Thoracic aorta (tissue), 2 donors: ENCODE measurements at regions not wholly inside any gene's neighbourhood (a gene's known extent, or its start where the extent isn't known, plus 50 kb on each side); places are given as distances from the start of the nearest gene placed in this dataset.

Experiments used
- ATAC-seq: fragments of 150-250 bp; one replicate; pipeline ENCODE4 v1.8.0; 2017; ENCODE audit warnings: low read depth; ENCODE audit not compliant: insufficient number of reproducible peaks, low FRiP score
- DNase-seq: peaks from one replicate; pipeline ENCODE4 v3.0.0-alpha.2; 2020; ENCODE audit warnings: low spot score
- H3K27ac ChIP-seq, 2 donors: fragments of 200-600 bp; sonication (generic); 1 replicate in 1 of 2; 2 replicates in 1 of 2; pipeline ENCODE4 v1.5.1; 2016; ENCODE audit warnings: mild to moderate bottlenecking in 2 of 2, moderate library complexity in 2 of 2
- H3K27me3 ChIP-seq: fragments of 200-600 bp; sonication (generic); replicated peaks from 2 replicates; pipeline ENCODE4 v1.6.0; 2016; ENCODE audit warnings: mild to moderate bottlenecking; ENCODE audit not compliant: insufficient read depth
- H3K36me3 ChIP-seq: fragments of 200-600 bp; sonication (generic); one replicate; pipeline ENCODE4 v1.5.1; 2016
- H3K4me1 ChIP-seq, 2 donors: fragments of 200-600 bp; sonication (generic); 1 replicate in 1 of 2; 2 replicates in 1 of 2; pipeline versions ENCODE4 v1.5.1 to v1.6.0; 2016; ENCODE audit warnings: low read depth in 2 of 2, mild to moderate bottlenecking in 1 of 2; ENCODE audit not compliant: control insufficient read depth in 1 of 2
- H3K4me3 ChIP-seq: fragments of 200-600 bp; sonication (generic); 2 replicates; pipeline ENCODE4 v1.5.1; 2016; ENCODE audit warnings: mild to moderate bottlenecking
- H3K9me3 ChIP-seq: fragments of 200-600 bp; sonication (generic); 2 replicates; pipeline ENCODE4 v1.5.1; 2016
- CTCF ChIP-seq: fragments of 200-600 bp; sonication (generic); IDR thresholded peaks from one replicate; pipeline ENCODE4 v1.5.1; 2019; ENCODE audit warnings: antibody characterized with exemption

- no peak for TF ChIP-seq CTCF
- Histone ChIP-seq H3K9me3 (no peaks in the 10 kb centered on the region), H3K27me3 (no peaks in the 10 kb centered on the region), H3K27ac (no peak overlapping the region), H3K4me3 (no peak overlapping the region), H3K4me1 (no peaks in the 10 kb centered on the region), H3K36me3 (no peaks in the 10 kb centered on the region)
- DNase-seq (no peak), ATAC-seq (no peak)
Observed at GRCh38 chr13:47798194-47798593, 202.9 kb downstream of the SUCLA2 start.

GRCh38 chr13:47796816-47797215 lies 204.3 kb downstream of the SUCLA2 start:
- no peak overlapping the region for H3K27ac ChIP-seq
- H3K4me3 ChIP-seq: no peak overlapping the region
- no peaks in the 10 kb centered on the region for H3K27me3 ChIP-seq
- ATAC-seq (no peak), DNase-seq (no peak)
- no peaks in the 10 kb centered on the region for H3K4me1 ChIP-seq
- TF ChIP-seq CTCF: no peak
- no peaks in the 10 kb centered on the region for H3K36me3 ChIP-seq
- H3K9me3 ChIP-seq: no peaks in the 10 kb centered on the region

GRCh38 chr13:47794963-47795362 lies 206.1 kb downstream of the SUCLA2 start:
- Histone ChIP-seq H3K4me3 (no peak overlapping the region), H3K36me3 (no peaks in the 10 kb centered on the region), H3K27ac (no peak overlapping the region), H3K9me3 (no peaks in the 10 kb centered on the region), H3K27me3 (no peaks in the 10 kb centered on the region), H3K4me1 (no peaks in the 10 kb centered on the region)
- DNase-seq (no peak), ATAC-seq (no peak)
- TF ChIP-seq CTCF: no peak

- Histone ChIP-seq H3K4me1 (no peaks in the 10 kb centered on the region), H3K36me3 (no peaks in the 10 kb centered on the region), H3K27me3 (no peaks in the 10 kb centered on the region), H3K4me3 (no peak overlapping the region), H3K9me3 (no peaks in the 10 kb centered on the region), H3K27ac (no peak overlapping the region)
- DNase-seq (no peak), ATAC-seq (no peak)
- TF ChIP-seq CTCF: no peak
Observed at GRCh38 chr13:47790755-47791154, 210.3 kb downstream of the SUCLA2 start.

GRCh38 chr13:47788844-47789243 lies 212.2 kb downstream of the SUCLA2 start:
- no peak for ATAC-seq
- no peak for TF ChIP-seq CTCF

More at GRCh38 chr13:47788844-47789243, 212.2 kb downstream of the SUCLA2 start:
- no peaks in the 10 kb centered on the region for H3K9me3 ChIP-seq
- H3K27me3 ChIP-seq: no peaks in the 10 kb centered on the region
- H3K27ac ChIP-seq: no peak overlapping the region
- H3K4me3 ChIP-seq: no peak overlapping the region
- no peaks in the 10 kb centered on the region for H3K36me3 ChIP-seq
- no peaks in the 10 kb centered on the region for H3K4me1 ChIP-seq
- no peak for DNase-seq
